SH-SY5Y (cell line): ENCODE measurements at regions not wholly inside any gene's neighbourhood (a gene's known extent, or its start where the extent isn't known, plus 50 kb on each side); places are given as distances from the start of the nearest gene placed in this dataset.

Experiments
- GATA2 ChIP-seq: IDR thresholded peaks from 2 replicates; pipeline ENCODE4 v1.6.1; 2011; ENCODE audit warnings: mild to moderate bottlenecking, low read depth, low read length
- GATA3 ChIP-seq: IDR thresholded peaks from 2 replicates; pipeline ENCODE4 v1.6.1; 2011; ENCODE audit warnings: low read depth, mild to moderate bottlenecking, low read length, moderate library complexity

GRCh38 chr20:55935448-55936208 is 69.7 kb downstream of the CBLN4 start:
- TF ChIP-seq GATA3 = no peak
- no peak for TF ChIP-seq GATA2
